ENCODE measurements at regions not wholly inside any gene's neighbourhood (a gene's known extent, or its start where the extent isn't known, plus 50 kb on each side); places are given as distances from the start of the nearest gene placed in this dataset.

DNA sequence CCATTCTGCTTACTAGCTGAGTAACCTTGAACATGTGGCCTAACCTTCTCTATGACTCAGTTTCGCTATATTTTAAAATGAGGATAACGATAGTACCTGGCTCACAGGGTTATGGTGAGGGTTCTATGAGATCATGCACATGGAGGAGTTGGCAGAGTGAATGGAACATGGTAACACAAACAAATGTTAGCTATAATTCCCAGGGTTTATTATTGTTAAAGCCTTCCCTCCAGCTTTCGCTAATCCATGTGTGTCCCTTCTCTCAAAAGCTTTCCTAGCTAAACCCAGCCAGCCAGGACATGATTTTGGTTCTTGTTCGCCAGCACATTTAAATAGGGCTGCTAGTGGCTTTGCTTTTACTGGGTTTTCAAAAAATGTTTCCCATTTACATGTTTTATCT lies 361.0 kb upstream of the NFE2L3 start:
- intact Hi-C loops (cut with micrococcal nuclease), result no loop called here
- no peak for DNase-seq
- H3K4me3 ChIP-seq, result no peak overlapping the region
- H3K27me3 ChIP-seq (ENCODE audit: low read depth), result no peaks in the 10 kb centered on the region
- no peaks in the 10 kb centered on the region for H3K9me3 ChIP-seq (replicated peaks)
- peaks cover 15% of the 10 kb centered on the region for H3K4me1 ChIP-seq
- no peaks in the 10 kb centered on the region for H3K36me3 ChIP-seq
- H3K27ac ChIP-seq (replicated peaks), result peak overlapping the region; percentile 82
- TF ChIP-seq, protein P1, sequence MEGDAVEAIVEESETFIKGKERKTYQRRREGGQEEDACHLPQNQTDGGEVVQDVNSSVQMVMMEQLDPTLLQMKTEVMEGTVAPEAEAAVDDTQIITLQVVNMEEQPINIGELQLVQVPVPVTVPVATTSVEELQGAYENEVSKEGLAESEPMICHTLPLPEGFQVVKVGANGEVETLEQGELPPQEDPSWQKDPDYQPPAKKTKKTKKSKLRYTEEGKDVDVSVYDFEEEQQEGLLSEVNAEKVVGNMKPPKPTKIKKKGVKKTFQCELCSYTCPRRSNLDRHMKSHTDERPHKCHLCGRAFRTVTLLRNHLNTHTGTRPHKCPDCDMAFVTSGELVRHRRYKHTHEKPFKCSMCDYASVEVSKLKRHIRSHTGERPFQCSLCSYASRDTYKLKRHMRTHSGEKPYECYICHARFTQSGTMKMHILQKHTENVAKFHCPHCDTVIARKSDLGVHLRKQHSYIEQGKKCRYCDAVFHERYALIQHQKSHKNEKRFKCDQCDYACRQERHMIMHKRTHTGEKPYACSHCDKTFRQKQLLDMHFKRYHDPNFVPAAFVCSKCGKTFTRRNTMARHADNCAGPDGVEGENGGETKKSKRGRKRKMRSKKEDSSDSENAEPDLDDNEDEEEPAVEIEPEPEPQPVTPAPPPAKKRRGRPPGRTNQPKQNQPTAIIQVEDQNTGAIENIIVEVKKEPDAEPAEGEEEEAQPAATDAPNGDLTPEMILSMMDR (IDR thresholded peaks at IDR 0.05; ENCODE audit: borderline replicate concordance), result no peak

DNA sequence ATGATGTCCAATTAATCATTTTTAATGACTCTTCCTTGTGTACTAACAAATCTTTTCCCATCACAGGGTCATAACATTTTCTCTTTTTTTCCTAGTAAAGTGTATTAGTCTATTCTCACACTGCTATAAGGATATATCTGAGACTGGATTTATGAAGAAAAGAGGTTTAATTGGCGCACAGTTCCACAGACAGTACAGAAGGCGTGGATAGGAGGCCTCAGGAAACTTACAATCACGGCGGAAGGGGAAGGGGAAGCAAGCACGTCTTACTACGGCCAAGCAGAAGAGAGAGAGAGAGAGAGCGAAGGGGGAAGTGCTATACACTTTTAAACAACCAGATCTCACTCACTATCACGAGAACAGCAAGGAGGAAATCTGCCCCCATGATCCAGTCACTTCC lies 359.4 kb upstream of the NFE2L3 start:
- H3K27ac ChIP-seq (replicated peaks), result no peak overlapping the region

DNA sequence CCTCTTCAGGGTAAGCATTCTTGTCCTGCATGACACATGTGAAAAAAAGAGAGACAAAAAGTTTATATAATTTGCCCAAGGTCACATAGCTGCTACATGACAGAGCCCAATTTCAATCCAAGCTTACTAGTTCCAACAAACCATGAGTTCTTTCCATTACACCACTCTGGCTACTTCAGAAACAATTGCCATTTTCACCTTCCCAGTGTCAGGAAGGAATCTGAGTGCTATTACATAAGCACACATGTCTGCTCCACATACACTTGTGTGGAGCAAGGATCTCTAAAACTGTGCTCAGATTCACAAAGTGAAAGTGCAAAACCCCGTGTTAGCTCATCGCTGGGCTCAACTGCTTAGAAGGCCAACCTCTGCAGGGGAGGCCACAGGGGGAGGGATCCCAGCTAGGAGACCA lies 356.2 kb upstream of the NFE2L3 start:
- Histone ChIP-seq H3K27ac (replicated peaks) (peak overlapping the region; percentile 14), H3K27me3 (ENCODE audit: low read depth) (no peaks in the 10 kb centered on the region), H3K4me1 (peaks cover under 1% of the 10 kb centered on the region), H3K36me3 (no peaks in the 10 kb centered on the region), H3K9me3 (replicated peaks) (no peaks in the 10 kb centered on the region), H3K4me3 (no peak overlapping the region)
- intact Hi-C loops (cut with micrococcal nuclease), result no loop called here
- TF ChIP-seq, protein P1 (IDR thresholded peaks at IDR 0.05; ENCODE audit: borderline replicate concordance), result no peak
- no peak for DNase-seq

More for the DNA sequence above, 359.4 kb upstream of the NFE2L3 start:
- Histone ChIP-seq H3K36me3 (no peaks in the 10 kb centered on the region), H3K4me3 (no peak overlapping the region), H3K9me3 (replicated peaks) (no peaks in the 10 kb centered on the region), H3K4me1 (peaks cover 6% of the 10 kb centered on the region), H3K27me3 (ENCODE audit: low read depth) (no peaks in the 10 kb centered on the region)
- DNase-seq, result no peak
- TF ChIP-seq, protein P1 (IDR thresholded peaks at IDR 0.05; ENCODE audit: borderline replicate concordance), result no peak
- intact Hi-C loops (cut with micrococcal nuclease), result no loop called here

DNA sequence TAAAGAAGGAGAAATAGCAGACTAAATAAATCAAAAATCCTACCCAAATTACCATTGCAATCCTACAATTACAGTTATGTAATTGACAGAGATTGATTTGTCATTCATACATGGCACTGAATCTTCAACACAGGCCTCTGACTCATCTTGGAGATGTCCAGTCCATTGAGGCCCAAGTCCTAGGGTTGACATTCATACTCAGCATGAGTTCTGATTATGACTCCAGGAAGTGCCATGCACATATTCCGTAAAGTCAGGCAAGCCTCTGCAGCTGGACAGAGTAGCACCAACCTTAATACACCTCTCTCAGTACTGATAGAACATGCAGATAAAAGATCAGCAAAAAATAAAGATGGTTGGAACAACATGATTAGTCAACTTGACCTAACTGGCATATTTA lies 353.7 kb upstream of the NFE2L3 start:
- Histone ChIP-seq H3K27me3 (ENCODE audit: low read depth) (no peaks in the 10 kb centered on the region), H3K27ac (replicated peaks) (no peak overlapping the region), H3K36me3 (no peaks in the 10 kb centered on the region), H3K4me3 (no peak overlapping the region), H3K9me3 (replicated peaks) (no peaks in the 10 kb centered on the region), H3K4me1 (no peaks in the 10 kb centered on the region)
- intact Hi-C loops (cut with micrococcal nuclease), result no loop called here
- DNase-seq, result no peak
- TF ChIP-seq, protein P1 (IDR thresholded peaks at IDR 0.05; ENCODE audit: borderline replicate concordance), result no peak

DNA sequence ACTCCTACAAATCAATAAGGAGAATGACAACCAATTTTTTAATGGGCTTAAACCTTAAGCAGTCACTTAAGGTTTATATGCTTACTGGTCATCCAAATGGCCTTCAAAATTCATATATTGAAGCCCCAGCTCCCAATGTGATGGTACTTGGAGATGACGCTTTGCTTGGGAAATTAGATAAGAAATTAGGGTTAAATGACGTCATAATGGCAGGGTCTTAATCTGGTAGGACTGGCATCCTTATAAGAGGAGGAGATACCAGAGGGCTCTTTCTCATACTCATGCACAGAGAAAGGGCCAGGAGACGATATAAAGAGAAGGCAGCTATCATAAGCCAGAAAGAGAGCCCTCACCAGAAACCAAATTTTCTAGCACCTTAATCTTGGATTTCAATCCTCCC lies 350.8 kb upstream of the NFE2L3 start:
- no peak overlapping the region for H3K27ac ChIP-seq (replicated peaks)
- H3K4me1 ChIP-seq, result no peaks in the 10 kb centered on the region
- H3K9me3 ChIP-seq (replicated peaks), result no peaks in the 10 kb centered on the region
- intact Hi-C loops (cut with micrococcal nuclease), result no loop called here
- no peaks in the 10 kb centered on the region for H3K27me3 ChIP-seq (ENCODE audit: low read depth)
- no peak for DNase-seq
- TF ChIP-seq, protein P1 (IDR thresholded peaks at IDR 0.05; ENCODE audit: borderline replicate concordance), result no peak
- no peaks in the 10 kb centered on the region for H3K36me3 ChIP-seq
- no peak overlapping the region for H3K4me3 ChIP-seq

DNA sequence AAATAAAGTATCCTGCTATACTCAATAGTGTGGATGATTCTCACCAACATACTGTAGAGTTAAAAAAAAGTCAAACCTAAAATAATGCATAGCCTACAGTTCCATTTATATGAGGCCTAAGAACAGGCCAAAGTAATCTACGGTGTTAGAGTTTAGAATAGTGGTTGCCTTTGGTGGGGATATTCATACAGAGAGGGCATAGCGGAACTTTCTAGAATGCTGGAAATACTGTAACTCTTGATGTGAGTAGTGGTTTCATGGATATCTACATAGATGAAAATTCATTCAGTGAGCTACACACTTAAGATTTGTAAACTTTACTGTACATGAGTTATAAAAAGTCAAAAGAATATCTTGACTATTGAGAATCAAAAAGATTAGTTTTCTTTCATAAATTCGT lies 349.9 kb upstream of the NFE2L3 start:
- Histone ChIP-seq H3K27ac (replicated peaks) (no peak overlapping the region), H3K4me3 (no peak overlapping the region), H3K9me3 (replicated peaks) (no peaks in the 10 kb centered on the region), H3K4me1 (no peaks in the 10 kb centered on the region), H3K27me3 (ENCODE audit: low read depth) (no peaks in the 10 kb centered on the region), H3K36me3 (no peaks in the 10 kb centered on the region)
- intact Hi-C loops (cut with micrococcal nuclease), result no loop called here
- TF ChIP-seq, protein P1 (IDR thresholded peaks at IDR 0.05; ENCODE audit: borderline replicate concordance), result no peak
- DNase-seq, result no peak

All from left ventricle myocardium inferior (tissue), 1 donor.